DND-41 (cell line): ENCODE measurements at regions not wholly inside any gene's neighbourhood (a gene's known extent, or its start where the extent isn't known, plus 50 kb on each side); places are given as distances from the start of the nearest gene placed in this dataset.

Experiments
- CTCF ChIP-seq: IDR thresholded peaks from 2 replicates; pipeline ENCODE4 v1.5.1; 2012; ENCODE audit warnings: borderline replicate concordance, low read length, moderate library complexity, mild to moderate bottlenecking; ENCODE audit not compliant: poor library complexity, severe bottlenecking; ENCODE audit errors: extremely low read depth
- EZH2 ChIP-seq: IDR thresholded peaks from 3 replicates; pipeline ENCODE4 v1.6.1; 2012; ENCODE audit warnings: borderline replicate concordance, low read depth, mild to moderate bottlenecking, moderate library complexity, low read length, inconsistent platforms; ENCODE audit not compliant: severe bottlenecking

DNA sequence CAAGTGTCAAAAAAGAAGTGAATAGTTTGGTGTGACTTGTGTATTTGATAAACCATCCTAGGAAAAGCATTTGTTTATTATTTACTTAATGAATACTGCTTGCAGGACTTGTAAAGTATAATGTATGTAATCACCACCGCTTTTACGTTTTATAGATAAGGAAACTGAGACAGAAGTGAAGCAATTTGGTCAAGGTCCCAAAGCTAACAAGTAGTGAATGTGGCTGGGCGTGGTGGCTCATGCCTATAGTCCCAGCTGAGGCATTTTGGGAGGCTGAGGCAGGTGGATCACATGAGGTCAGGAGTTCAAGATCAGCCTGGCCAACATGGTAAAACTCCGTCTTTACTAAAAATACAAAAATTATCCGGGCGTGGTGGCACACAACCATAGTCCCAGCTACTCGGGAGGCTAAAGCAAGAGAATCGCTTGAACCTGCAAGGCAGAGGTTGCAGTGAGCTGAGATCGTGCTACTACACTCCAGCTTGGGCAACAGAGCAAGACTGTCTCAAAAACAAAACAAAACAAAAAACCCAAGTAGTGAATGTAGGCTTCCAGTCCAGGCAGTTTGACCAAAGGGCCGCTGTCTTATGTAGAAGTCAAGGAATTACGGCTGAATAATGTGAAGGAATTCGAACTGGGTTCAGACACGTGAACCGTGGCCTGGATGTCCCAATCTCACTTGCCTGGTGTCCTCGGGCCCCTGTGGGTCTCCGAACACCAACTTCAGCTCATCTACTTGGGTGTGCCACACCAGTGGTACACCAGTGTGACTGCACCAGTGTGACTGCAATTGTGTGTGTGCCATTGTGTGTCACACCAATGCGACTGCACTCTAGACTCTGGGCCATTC, 88.3 kb upstream of the MED13L start:
- TF ChIP-seq CTCF (no peak), EZH2 (no peak)
